Common myeloid progenitor, CD34-positive (primary cell): ENCODE measurements at regions not wholly inside any gene's neighbourhood (a gene's known extent, or its start where the extent isn't known, plus 50 kb on each side); places are given as distances from the start of the nearest gene placed in this dataset.
"Not testable (repeated sequence)": the region's sequence is repeated elsewhere in the genome, so short reads cannot be mapped to it uniquely, and the experiment has no call there.

Source experiments
- CTCF ChIA-PET: fragments of 350-600 bp; sonication (Branson Sonifier 250); formaldehyde crosslinking; loops from one replicate; lab custom pipeline; 2021; ENCODE audit warnings: antibody characterized with exemption; lab: Charles Lee
- POLR2A ChIA-PET: fragments of 350-600 bp; sonication (Branson Sonifier 250); formaldehyde crosslinking; loops from one replicate; lab custom pipeline; 2021; ENCODE audit warnings: antibody characterized with exemption; lab: Charles Lee
- DNase-seq, 3 donors: peaks; one replicate each; pipeline versions ENCODE4 v3.0.0 to v3.0.0-alpha.2; 2013
- H3K27ac ChIP-seq, 2 experiments: 1 replicate in 1 of 2; 2 replicates in 1 of 2; pipeline ENCODE4 v1.7.0; 2013; ENCODE audit warnings: inconsistent platforms in 2 of 2, low read length in 2 of 2, mild to moderate bottlenecking in 2 of 2, low read depth in 1 of 2, moderate library complexity in 1 of 2; ENCODE audit not compliant: severe bottlenecking in 2 of 2, insufficient read depth in 1 of 2, poor library complexity in 1 of 2
- H3K27me3 ChIP-seq, 5 experiments: replicated peaks in 2 of 5; 1 replicate in 3 of 5; 2 replicates in 2 of 5; pipeline versions ENCODE4 v1.6.1 to v1.7.0; 2013; ENCODE audit warnings: low read length in 4 of 5, mild to moderate bottlenecking in 2 of 5, moderate library complexity in 2 of 5, inconsistent platforms in 1 of 5; ENCODE audit not compliant: insufficient read depth in 5 of 5, control insufficient read depth in 4 of 5
- H3K36me3 ChIP-seq, 4 experiments: 1 replicate in 2 of 4; 2 replicates in 2 of 4; pipeline versions ENCODE4 v1.6.1 to v1.7.0; 2013; ENCODE audit warnings: low read length in 3 of 4, control low read depth in 1 of 4, mild to moderate bottlenecking in 1 of 4; ENCODE audit not compliant: control insufficient read depth in 4 of 4, insufficient read depth in 4 of 4
- H3K4me1 ChIP-seq, 4 experiments: 1 replicate in 3 of 4; 2 replicates in 1 of 4; pipeline versions ENCODE4 v1.6.1 to v1.7.1; 2013; ENCODE audit warnings: low read length in 3 of 4, mild to moderate bottlenecking in 3 of 4, control low read depth in 1 of 4, inconsistent platforms in 1 of 4, moderate library complexity in 1 of 4; ENCODE audit not compliant: control insufficient read depth in 4 of 4, insufficient read depth in 4 of 4; ENCODE audit errors: control extremely low read depth in 1 of 4
- H3K4me3 ChIP-seq, 7 experiments: 1 replicate in 4 of 7; 2 replicates in 3 of 7; pipeline versions ENCODE4 v1.5.1 to v1.7.0; 2013; ENCODE audit warnings: mild to moderate bottlenecking in 7 of 7, low read length in 6 of 7, moderate library complexity in 6 of 7, inconsistent platforms in 2 of 7, low read depth in 2 of 7, control low read depth in 1 of 7; ENCODE audit not compliant: insufficient read depth in 4 of 7, control insufficient read depth in 1 of 7; ENCODE audit errors: extremely low read depth in 1 of 7
- H3K9me3 ChIP-seq, 5 experiments: 1 replicate in 4 of 5; 2 replicates in 1 of 5; pipeline versions ENCODE4 v1.6.1 to v1.7.1; 2013; ENCODE audit warnings: low read length in 4 of 5, mild to moderate bottlenecking in 2 of 5, inconsistent platforms in 1 of 5, low read depth in 1 of 5, moderate library complexity in 1 of 5; ENCODE audit not compliant: control insufficient read depth in 4 of 5, insufficient read depth in 2 of 5; ENCODE audit errors: control extremely low read depth in 1 of 5
- WGBS: methylation state at CpG from one replicate; pipeline ENCODE4 v1.1.5; 2013; ENCODE audit not compliant: insufficient coverage; 5-methylcytosine and 5-hydroxymethylcytosine counted together

GRCh38 chr2:111436411-111436810, 315.7 kb downstream of the BCL2L11 start:
- WGBS, result no CpG with 5 or more reads among the region's 5 CpGs

GRCh38 chr2:111437288-111437990, 316.7 kb downstream of the BCL2L11 start:
- DNase-seq, H3K27ac ChIP-seq, H3K4me3 ChIP-seq, CTCF ChIA-PET, H3K27me3 ChIP-seq, POLR2A ChIA-PET, H3K36me3 ChIP-seq, H3K4me1 ChIP-seq, H3K9me3 ChIP-seq: not testable (repeated sequence)
- no CpG with 5 or more reads among the region's 7 CpGs for WGBS

More at GRCh38 chr2:111436411-111436810, 315.7 kb downstream of the BCL2L11 start:
- DNase-seq, CTCF ChIA-PET, H3K9me3 ChIP-seq, H3K27me3 ChIP-seq, H3K4me1 ChIP-seq, H3K36me3 ChIP-seq, H3K27ac ChIP-seq, POLR2A ChIA-PET, H3K4me3 ChIP-seq: not testable (repeated sequence)

- H3K4me1 ChIP-seq, H3K9me3 ChIP-seq, POLR2A ChIA-PET, H3K36me3 ChIP-seq, DNase-seq, H3K27me3 ChIP-seq, H3K27ac ChIP-seq, CTCF ChIA-PET, H3K4me3 ChIP-seq: not testable (repeated sequence)
- WGBS, result no CpG with 5 or more reads among the region's 2 CpGs
Measured at GRCh38 chr2:111438161-111438560, 317.4 kb downstream of the BCL2L11 start.

GRCh38 chr2:111439237-111439636, 318.5 kb downstream of the BCL2L11 start:
- CTCF ChIA-PET, POLR2A ChIA-PET, H3K4me1 ChIP-seq, DNase-seq, H3K27ac ChIP-seq, H3K36me3 ChIP-seq, H3K9me3 ChIP-seq, H3K4me3 ChIP-seq, H3K27me3 ChIP-seq: not testable (repeated sequence)
- WGBS, result no CpG with 5 or more reads among the region's 6 CpGs

- H3K4me3 ChIP-seq, H3K9me3 ChIP-seq, DNase-seq, H3K4me1 ChIP-seq, H3K27me3 ChIP-seq, CTCF ChIA-PET, H3K27ac ChIP-seq, POLR2A ChIA-PET, H3K36me3 ChIP-seq: not testable (repeated sequence)
- no CpG with 5 or more reads among the region's 5 CpGs for WGBS
Measured at GRCh38 chr2:111441614-111442013, 320.9 kb downstream of the BCL2L11 start.

GRCh38 chr2:111442767-111443454, 322.2 kb downstream of the BCL2L11 start:
- H3K27ac ChIP-seq, H3K36me3 ChIP-seq, DNase-seq, H3K27me3 ChIP-seq, POLR2A ChIA-PET, H3K9me3 ChIP-seq, H3K4me1 ChIP-seq, H3K4me3 ChIP-seq, CTCF ChIA-PET: not testable (repeated sequence)
- no CpG with 5 or more reads among the region's 8 CpGs for WGBS

- DNase-seq, H3K27me3 ChIP-seq, H3K4me1 ChIP-seq, CTCF ChIA-PET, H3K4me3 ChIP-seq, POLR2A ChIA-PET, H3K9me3 ChIP-seq, H3K36me3 ChIP-seq, H3K27ac ChIP-seq: not testable (repeated sequence)
- WGBS, result no CpG with 5 or more reads among the region's 2 CpGs
Measured at GRCh38 chr2:111444516-111444915, 323.8 kb downstream of the BCL2L11 start.
